ENCODE measurements at regions not wholly inside any gene's neighbourhood (a gene's known extent, or its start where the extent isn't known, plus 50 kb on each side); places are given as distances from the start of the nearest gene placed in this dataset.
"Not testable (repeated sequence)": the region's sequence is repeated elsewhere in the genome, so short reads cannot be mapped to it uniquely, and the experiment has no call there.

DNA sequence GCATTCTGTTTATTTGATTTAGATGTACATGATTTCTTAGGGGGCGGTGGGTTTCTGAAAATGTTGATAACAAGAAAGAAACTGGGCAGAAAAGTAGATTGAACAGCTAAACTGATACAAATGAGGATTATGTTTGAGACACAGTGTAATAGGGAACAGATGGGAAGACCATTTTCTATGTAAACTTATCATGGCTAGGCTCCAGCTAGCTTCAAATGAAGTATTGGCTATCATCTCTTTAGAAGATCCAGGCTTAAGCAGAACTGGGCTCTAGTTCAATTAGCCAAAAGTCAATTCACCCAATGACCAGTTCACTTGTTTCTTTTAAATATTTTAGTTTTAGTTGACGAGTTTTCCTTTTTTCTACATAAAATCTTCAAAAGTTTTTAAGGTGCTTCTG lies 639.5 kb downstream of the ANKRD7 start:
- Histone ChIP-seq H3K27me3 (ENCODE audit: control insufficient read depth, insufficient read depth, low read length) (no peaks in the 10 kb centered on the region), H3K27ac (ENCODE audit: low read length) (no peak overlapping the region), H3K4me1 (ENCODE audit: control insufficient read depth, insufficient read depth, low read length) (no peaks in the 10 kb centered on the region), H3K4me3 (ENCODE audit: low read length) (no peak overlapping the region), H3K36me3 (ENCODE audit: control insufficient read depth, insufficient read depth, low read length) (no peaks in the 10 kb centered on the region), H3K9me3 (ENCODE audit: control insufficient read depth, insufficient read depth, low read length) (no peaks in the 10 kb centered on the region)
- TF ChIP-seq, protein P1, sequence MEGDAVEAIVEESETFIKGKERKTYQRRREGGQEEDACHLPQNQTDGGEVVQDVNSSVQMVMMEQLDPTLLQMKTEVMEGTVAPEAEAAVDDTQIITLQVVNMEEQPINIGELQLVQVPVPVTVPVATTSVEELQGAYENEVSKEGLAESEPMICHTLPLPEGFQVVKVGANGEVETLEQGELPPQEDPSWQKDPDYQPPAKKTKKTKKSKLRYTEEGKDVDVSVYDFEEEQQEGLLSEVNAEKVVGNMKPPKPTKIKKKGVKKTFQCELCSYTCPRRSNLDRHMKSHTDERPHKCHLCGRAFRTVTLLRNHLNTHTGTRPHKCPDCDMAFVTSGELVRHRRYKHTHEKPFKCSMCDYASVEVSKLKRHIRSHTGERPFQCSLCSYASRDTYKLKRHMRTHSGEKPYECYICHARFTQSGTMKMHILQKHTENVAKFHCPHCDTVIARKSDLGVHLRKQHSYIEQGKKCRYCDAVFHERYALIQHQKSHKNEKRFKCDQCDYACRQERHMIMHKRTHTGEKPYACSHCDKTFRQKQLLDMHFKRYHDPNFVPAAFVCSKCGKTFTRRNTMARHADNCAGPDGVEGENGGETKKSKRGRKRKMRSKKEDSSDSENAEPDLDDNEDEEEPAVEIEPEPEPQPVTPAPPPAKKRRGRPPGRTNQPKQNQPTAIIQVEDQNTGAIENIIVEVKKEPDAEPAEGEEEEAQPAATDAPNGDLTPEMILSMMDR (IDR thresholded peaks at IDR 0.05), result no peak
- Mint-ChIP-seq H3K9me3 (peaks cover 9 to 10% of the 10 kb centered on the region in 2 donors), H3K27me3 (ENCODE audit: low read depth in 2 of 2) (no peaks in the 10 kb centered on the region), H3K36me3 (no peaks in the 10 kb centered on the region), H3K4me3 (no peak overlapping the region), H3K4me1 (no peaks in the 10 kb centered on the region), H3K27ac (no peak overlapping the region)
- intact Hi-C loops (cut with micrococcal nuclease), result no loop called here
- no peak for DNase-seq
- ATAC-seq, result no peak
- WGBS (ENCODE audit: insufficient coverage), result 81% methylated on average over 1 of the region's 2 CpGs

DNA sequence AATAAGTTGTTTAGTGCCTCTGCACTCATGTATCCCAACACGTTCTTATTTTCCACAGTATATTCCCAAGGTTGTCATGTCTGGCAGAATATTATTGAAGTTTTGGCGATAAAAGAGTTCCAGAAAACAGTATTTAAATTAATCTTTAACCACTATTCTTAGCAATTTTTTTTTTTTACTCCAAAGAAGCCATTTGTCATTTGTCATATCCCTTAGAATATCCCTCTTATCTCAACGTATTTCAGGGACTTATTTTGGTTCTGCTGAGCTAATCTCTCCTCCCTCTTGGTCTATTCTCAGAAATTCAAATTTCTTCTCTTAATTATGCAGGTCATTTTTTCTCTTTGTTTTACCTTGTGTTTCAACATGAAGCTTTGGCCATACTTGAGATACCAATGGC lies 643.4 kb downstream of the ANKRD7 start:
- Mint-ChIP-seq H3K4me1 (no peaks in the 10 kb centered on the region), H3K4me3 (no peak overlapping the region), H3K27ac (no peak overlapping the region), H3K36me3 (peaks cover 7% of the 10 kb centered on the region), H3K9me3 (peaks cover 7 to 8% of the 10 kb centered on the region in 2 donors), H3K27me3 (ENCODE audit: low read depth in 2 of 2) (no peaks in the 10 kb centered on the region)
- Histone ChIP-seq H3K9me3 (ENCODE audit: control insufficient read depth, insufficient read depth, low read length) (no peaks in the 10 kb centered on the region), H3K4me3 (ENCODE audit: low read length) (no peak overlapping the region), H3K36me3 (ENCODE audit: control insufficient read depth, insufficient read depth, low read length) (no peaks in the 10 kb centered on the region), H3K4me1 (ENCODE audit: control insufficient read depth, insufficient read depth, low read length) (no peaks in the 10 kb centered on the region), H3K27me3 (ENCODE audit: control insufficient read depth, insufficient read depth, low read length) (no peaks in the 10 kb centered on the region), H3K27ac (ENCODE audit: low read length) (no peak overlapping the region)
- WGBS (ENCODE audit: insufficient coverage), result 55% methylated on average over 2 of the region's 3 CpGs
- TF ChIP-seq, protein P1 (IDR thresholded peaks at IDR 0.05), result no peak
- no peak for ATAC-seq
- intact Hi-C loops (cut with micrococcal nuclease), result no loop called here
- no peak for DNase-seq

DNA sequence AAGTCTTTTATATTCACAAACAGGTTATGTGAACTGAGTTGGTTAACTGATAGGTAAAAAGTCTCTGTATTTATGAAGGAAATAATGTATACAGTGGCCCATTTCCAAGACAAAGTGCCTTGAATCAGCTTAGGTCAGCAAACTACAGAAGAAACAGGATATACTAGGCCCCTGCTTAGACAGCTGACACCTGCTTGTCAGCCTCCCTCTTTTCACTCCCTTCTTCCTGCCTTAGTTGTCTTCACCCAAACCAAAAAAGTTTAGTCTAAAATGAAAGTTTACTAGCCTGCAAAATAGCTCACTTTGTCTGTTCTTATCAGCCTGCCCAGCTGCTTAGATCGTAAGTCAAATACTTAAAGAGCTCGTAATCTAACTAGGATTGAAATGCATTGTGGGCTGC lies 644.6 kb downstream of the ANKRD7 start:
- 58% methylated on average over 2 of the region's 2 CpGs for WGBS (ENCODE audit: insufficient coverage)
- H3K4me1 Mint-ChIP-seq, DNase-seq: not testable (repeated sequence)

DNA sequence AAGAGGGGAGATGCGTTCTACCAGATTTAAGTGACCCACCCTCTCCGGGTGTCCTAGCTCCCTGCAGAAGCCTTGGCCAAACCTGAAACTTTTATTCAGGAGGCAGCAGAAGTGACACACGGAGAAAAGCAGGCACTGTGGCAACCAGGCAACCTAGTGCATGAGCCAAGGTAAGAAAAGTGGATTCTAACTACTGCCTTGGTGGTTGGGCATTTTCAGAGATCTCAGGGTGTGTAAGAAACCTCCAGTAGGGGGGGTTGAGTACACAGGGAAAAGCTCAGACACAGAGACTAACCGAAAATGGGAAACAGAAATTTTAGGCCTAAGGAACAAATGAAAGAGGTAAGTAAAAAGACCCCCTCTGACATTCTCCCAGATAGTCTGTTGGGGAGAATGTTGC lies 645.7 kb downstream of the ANKRD7 start:
- Histone ChIP-seq H3K27ac (ENCODE audit: low read length) (no peak overlapping the region), H3K4me3 (ENCODE audit: low read length) (no peak overlapping the region), H3K27me3 (ENCODE audit: control insufficient read depth, insufficient read depth, low read length) (no peaks in the 10 kb centered on the region), H3K36me3 (ENCODE audit: control insufficient read depth, insufficient read depth, low read length) (no peaks in the 10 kb centered on the region), H3K9me3 (ENCODE audit: control insufficient read depth, insufficient read depth, low read length) (no peaks in the 10 kb centered on the region), H3K4me1 (ENCODE audit: control insufficient read depth, insufficient read depth, low read length) (no peaks in the 10 kb centered on the region)
- peaks cover 2 to 5% of the 10 kb centered on the region in 2 donors for H3K9me3 Mint-ChIP-seq
- intact Hi-C loops (cut with micrococcal nuclease), result no loop called here
- H3K27ac Mint-ChIP-seq, result no peak overlapping the region
- no peak overlapping the region for H3K4me3 Mint-ChIP-seq
- H3K36me3 Mint-ChIP-seq, result peaks cover 7% of the 10 kb centered on the region
- DNase-seq (no peak), ATAC-seq (no peak)
- TF ChIP-seq, protein P1 (IDR thresholded peaks at IDR 0.05), result no peak
- WGBS (ENCODE audit: insufficient coverage), result 84% methylated on average over 3 of the region's 4 CpGs
- no peaks in the 10 kb centered on the region for H3K4me1 Mint-ChIP-seq
- no peaks in the 10 kb centered on the region for H3K27me3 Mint-ChIP-seq (ENCODE audit: low read depth in 2 of 2)

More for the DNA sequence above, 644.6 kb downstream of the ANKRD7 start:
- H3K27me3 Mint-ChIP-seq (ENCODE audit: low read depth in 2 of 2); ATAC-seq; H3K4me3 Mint-ChIP-seq; H3K4me3 ChIP-seq (ENCODE audit: low read length); intact Hi-C loops (cut with micrococcal nuclease); H3K27ac ChIP-seq (ENCODE audit: low read length); H3K36me3 ChIP-seq (ENCODE audit: control insufficient read depth, insufficient read depth, low read length); H3K9me3 Mint-ChIP-seq; H3K36me3 Mint-ChIP-seq; H3K27ac Mint-ChIP-seq; H3K4me1 ChIP-seq (ENCODE audit: control insufficient read depth, insufficient read depth, low read length); H3K27me3 ChIP-seq (ENCODE audit: control insufficient read depth, insufficient read depth, low read length); H3K9me3 ChIP-seq (ENCODE audit: control insufficient read depth, insufficient read depth, low read length): not testable (repeated sequence)

Data from natural killer cell (primary cell).